GM11168 (cell line): ENCODE measurements at regions not wholly inside any gene's neighbourhood (a gene's known extent, or its start where the extent isn't known, plus 50 kb on each side); places are given as distances from the start of the nearest gene placed in this dataset.

ENCODE experiments used
- in situ Hi-C: fragments of 300-500 bp; cut with MboI; formaldehyde crosslinking; loops from one replicate; pipeline ENCODE4 v1.12.0; 2022; ENCODE audit warnings: low sequenced_read_pairs; ENCODE audit not compliant: unreplicated experiment

DNA sequence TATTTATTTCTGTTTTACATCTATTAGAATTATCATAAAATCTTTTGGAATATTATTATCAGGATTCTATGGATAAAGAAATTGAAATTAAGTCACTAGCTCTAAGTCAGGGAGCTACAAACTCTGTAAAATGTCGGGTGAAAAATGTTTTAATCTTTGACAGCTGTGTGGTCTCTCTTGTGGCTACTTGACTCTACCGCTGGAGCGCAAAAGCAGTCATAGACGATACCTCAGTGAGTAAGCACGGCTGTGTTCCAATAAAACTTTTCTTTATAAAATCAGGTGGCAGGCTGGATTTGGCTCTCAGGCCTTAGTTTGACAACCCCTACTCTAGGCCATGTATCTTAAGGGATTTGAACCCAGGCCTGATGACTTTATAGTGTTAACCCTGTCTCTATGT lies 88.5 kb upstream of the PFN2 start:
- in situ Hi-C loops = no loop called here

- in situ Hi-C loops = no loop called here
Observed at GRCh38 chr3:150057227-150057626, 86.5 kb upstream of the PFN2 start.

- in situ Hi-C loops = no loop called here
Observed at GRCh38 chr3:150055332-150055731, 84.6 kb upstream of the PFN2 start.

- in situ Hi-C loops = no loop called here
Observed at GRCh38 chr3:150054635-150055034, 83.9 kb upstream of the PFN2 start.

DNA sequence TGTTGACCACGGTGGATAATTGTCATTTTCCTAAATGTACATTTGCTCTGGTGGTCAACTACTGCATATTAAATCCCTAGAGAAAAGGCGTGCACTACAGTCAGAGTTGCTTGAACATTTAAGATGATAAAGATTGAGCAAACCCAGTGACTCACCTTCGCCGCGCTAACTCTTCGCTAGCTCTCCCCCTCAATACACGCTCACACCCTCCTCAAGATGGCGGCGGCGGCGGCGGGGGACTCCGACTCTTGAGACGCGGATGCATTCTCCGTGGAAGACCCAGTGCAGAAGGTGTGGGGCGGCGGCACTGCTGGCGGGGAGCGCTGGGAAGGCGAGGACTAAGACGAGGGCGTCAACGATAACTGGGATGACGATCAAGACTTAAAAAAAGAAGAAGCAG lies 79.8 kb upstream of the PFN2 start:
- in situ Hi-C loops = no loop called here

DNA sequence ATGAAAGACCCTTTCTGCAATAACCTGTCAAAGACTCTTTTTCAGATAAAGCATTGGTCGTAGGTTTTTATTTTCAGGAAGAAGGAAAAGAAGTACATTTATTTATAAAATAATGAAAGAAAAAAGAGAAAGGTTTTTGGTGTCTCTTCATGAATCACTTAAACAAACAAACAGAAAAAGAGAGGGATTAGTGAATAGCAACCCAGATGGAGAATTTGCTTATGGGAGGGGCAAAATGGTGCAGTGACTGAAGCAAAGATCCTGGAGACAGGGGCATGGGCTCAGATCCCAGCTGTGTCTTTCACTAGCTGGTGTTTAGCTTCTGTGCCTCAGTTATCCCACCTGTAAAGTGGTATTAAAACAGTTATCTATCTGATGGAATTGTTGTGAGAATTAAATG lies 78.6 kb upstream of the PFN2 start:
- in situ Hi-C loops = no loop called here

GRCh38 chr3:150041877-150042276 lies 71.2 kb upstream of the PFN2 start:
- in situ Hi-C loops = no loop called here

GRCh38 chr3:150040097-150040496 lies 69.4 kb upstream of the PFN2 start:
- in situ Hi-C loops = no loop called here

DNA sequence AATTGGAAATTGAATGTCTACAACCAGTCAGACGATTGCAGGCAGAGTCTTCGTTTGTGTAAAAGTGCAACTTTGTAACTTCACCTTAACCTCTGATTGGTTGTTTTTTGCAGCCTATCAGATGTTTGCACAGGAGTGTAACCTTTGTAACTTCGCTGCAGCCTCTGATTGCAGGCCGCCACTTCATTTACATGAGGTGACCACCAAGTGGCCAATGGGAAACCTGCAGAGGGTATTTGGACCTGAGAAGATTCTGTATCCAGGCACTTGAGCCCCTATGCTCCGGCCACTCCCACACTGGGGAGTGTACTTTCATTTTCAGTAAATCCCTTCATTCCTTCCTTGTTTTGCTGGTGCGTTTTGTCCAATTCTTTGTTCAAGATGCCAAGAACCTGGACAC lies 68.1 kb upstream of the PFN2 start:
- in situ Hi-C loops = no loop called here

GRCh38 chr3:150036780-150037179 lies 66.1 kb upstream of the PFN2 start:
- in situ Hi-C loops = no loop called here

DNA sequence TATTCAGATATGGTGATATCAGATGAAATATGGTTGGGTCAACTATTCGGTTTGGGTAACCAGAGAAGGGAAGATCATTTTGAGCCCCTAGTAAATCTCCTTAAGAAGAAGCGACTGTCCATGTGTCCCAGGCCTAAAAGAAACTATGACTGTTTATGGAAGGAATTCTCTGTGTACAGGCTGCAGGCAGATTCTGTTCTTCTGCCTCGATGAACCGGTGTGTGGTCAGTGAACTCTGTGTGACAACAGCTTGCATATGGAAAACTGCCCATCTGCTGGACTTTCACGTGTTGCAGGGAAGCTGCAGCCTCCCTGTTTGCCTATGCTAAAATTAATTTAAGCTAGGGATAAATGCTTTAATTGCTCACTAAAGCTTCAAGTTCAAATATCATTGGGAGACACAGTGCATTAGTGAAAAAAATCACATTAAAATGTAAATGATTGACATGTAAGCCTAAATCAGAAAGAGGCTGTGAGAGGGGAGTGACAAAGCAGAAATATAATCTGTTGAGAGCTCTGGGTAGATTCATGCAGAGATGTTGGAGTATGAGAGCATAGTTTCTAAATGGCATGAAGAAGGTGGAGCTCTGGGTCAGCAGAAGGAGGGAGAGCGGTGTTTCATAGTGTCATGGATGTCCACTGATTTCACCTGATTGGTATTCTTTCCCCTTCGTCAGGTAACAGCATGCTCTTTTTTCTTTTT lies 65.4 kb upstream of the PFN2 start:
- in situ Hi-C loops = no loop called here

DNA sequence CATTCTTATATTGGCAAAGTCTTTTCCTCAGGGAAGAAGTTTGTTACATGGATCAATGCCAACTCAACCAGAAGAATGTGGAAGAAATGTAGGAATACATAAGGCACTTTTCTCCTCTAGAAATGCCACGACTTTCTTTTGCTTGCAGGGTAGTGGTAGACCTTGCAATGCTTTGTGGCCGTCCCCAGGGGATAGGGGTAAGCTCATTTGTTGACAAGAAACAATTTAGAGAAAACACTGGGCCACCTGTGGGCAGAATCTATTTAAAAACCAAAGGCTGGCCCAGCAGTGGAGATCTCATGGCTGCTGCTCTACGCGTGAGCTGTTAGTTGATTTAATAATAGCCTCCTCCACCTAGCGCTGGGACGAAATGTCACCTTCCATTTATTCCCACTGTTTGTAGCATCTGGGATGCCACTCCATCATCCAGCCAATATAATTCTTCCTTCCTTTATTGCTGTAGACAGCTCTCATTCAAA lies 64.6 kb upstream of the PFN2 start:
- in situ Hi-C loops = no loop called here

- in situ Hi-C loops = no loop called here
Observed at GRCh38 chr3:150033721-150034120, 63.0 kb upstream of the PFN2 start.

DNA sequence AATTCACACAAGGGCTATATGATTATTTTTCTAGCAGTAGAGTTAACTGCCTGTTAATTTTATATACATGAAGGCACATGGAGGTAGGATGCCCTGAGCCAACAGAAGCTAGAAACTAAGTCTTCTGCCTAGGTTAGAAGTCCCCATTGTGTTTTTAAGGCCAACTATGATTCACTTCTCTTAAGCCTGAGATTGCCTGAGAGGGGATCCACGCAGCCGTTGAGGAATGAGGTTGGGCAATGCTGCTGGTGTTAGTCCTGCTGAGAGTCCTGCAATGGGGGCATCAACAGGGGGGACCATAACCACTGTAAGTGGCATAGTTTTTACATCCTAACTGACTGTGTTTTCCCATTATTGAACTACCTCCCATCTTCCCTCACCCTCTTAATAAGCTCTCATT lies 60.1 kb upstream of the PFN2 start:
- in situ Hi-C loops = no loop called here

DNA sequence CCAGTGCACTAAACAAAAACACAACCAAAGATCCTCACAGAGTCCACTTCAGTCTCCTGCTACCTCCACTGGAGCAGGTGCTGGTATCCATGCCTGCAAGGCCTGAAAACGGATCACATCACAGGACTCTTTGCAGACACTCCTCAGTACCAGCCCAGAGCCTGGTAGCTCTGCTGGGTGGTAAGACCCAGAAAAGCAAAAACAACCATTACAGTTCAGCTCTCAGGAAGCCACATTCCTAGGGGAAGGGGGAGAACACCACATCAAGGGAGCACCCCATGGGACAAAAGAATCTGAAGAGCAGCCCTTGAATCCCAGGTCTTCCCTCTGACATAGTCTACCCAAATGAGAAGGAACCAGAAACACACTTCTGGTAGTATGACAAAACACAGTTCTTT lies 52.5 kb upstream of the PFN2 start:
- in situ Hi-C loops = no loop called here

- in situ Hi-C loops = no loop called here
Observed at GRCh38 chr3:150022381-150023238, 51.9 kb upstream of the PFN2 start.

GRCh38 chr3:150020527-150020926 lies 49.8 kb upstream of the PFN2 start:
- in situ Hi-C loops = no loop called here
